ENCODE measurements at regions not wholly inside any gene's neighbourhood (a gene's known extent, or its start where the extent isn't known, plus 50 kb on each side); places are given as distances from the start of the nearest gene placed in this dataset.

DNA sequence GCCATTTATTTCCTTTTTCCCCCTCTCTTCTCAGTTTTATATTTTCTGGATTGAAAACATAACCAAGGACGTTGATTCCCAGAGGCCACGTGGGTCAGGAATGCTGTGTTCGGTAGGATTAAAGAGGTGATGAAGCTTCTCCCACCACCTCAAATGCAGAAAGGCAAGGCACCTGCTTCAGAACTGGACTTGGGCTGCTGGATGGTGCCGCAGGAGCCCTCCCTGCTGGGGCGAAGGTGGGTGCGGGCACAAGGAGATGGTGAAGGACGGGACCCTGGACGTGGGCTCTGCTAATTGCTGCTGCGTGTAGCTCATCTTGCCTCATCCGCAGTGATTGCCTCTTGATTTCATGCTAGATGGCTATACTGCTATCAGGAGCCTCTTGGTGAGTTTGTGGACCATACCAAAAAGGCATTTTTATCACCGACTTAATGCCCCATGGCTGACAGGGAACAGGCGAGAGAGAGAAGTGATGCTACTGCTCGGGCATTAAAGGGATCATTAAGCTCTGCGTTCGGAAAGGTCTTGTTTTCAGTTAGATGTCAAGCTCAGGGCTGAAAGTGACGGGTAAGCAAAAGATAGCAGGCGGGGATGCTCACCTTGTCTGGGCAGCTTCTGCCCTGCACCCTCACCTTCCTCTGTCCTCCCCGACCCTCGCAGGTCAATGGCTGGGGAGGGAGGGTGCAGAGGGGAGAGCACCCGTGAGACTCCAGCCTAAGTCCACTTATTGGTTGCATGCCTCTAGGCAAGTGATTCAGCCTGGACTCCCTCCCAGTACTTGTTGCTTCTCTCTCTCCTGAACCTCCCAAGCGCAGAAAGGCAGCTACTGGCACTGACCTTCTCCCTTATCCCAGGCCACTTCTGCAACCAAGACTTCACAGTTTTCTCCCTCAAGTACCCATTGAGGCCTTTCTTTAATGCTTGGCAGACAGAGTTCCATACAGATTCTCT lies 71.6 kb upstream of the FSTL4 start (continued):
- TF ChIP-seq, protein P1, sequence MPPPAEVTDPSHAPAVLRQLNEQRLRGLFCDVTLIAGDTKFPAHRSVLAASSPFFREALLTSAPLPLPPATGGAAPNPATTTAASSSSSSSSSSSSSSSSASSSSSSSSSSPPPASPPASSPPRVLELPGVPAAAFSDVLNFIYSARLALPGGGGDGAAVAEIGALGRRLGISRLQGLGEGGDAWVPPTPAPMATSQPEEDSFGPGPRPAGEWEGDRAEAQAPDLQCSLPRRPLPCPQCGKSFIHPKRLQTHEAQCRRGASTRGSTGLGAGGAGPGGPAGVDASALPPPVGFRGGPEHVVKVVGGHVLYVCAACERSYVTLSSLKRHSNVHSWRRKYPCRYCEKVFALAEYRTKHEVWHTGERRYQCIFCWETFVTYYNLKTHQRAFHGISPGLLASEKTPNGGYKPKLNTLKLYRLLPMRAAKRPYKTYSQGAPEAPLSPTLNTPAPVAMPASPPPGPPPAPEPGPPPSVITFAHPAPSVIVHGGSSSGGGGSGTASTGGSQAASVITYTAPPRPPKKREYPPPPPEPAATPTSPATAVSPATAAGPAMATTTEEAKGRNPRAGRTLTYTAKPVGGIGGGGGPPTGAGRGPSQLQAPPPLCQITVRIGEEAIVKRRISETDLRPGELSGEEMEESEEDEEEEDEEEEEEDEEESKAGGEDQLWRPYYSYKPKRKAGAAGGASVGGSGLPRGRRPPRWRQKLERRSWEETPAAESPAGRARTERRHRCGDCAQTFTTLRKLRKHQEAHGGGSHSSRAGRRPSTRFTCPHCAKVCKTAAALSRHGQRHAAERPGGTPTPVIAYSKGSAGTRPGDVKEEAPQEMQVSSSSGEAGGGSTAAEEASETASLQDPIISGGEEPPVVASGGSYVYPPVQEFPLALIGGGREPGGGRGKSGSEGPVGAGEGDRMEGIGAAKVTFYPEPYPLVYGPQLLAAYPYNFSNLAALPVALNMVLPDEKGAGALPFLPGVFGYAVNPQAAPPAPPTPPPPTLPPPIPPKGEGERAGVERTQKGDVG (CRISPR knock-in tag; IDR thresholded peaks at IDR 0.05): no peak
- TF ChIP-seq YBX1 (IDR thresholded peaks at IDR 0.05): no peak

DNA sequence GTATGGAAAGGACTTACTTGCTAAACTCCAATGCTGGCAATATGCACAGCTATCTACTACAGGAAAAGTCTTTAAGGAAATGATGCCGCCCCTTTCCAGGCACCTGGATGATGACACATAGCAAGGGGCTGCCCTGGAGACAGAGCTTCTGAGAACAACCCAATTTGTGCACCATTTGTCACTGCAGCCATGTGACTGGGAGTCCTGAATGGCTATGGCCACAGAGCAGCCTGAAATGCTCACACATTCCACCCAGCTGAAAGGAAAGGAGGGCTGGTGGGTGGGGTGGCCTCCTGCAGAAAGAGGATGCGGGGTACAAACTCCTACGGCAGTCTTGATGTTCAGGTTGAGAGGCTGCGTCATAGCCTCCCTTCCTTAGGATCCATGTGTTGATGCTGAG lies 70.1 kb upstream of the FSTL4 start:
- Histone ChIP-seq H3K36me3 (ENCODE audit: control insufficient read depth in 2 of 2, insufficient read depth in 2 of 2, low read length in 1 of 2) (no peaks in the 10 kb centered on the region), H3K4me1 (ENCODE audit: control insufficient read depth, insufficient read depth, low read length) (no peaks in the 10 kb centered on the region), H3K27me3 (replicated peaks in 1 of 2; ENCODE audit: control insufficient read depth in 2 of 2, insufficient read depth in 2 of 2, low read length in 1 of 2) (peaks cover 0 to 1% of the 10 kb centered on the region in 2 experiments; a peak in 2 of 4 replicates), H3K9ac (ENCODE audit: control insufficient read depth, insufficient read depth, low read length) (no peak overlapping the region), H3K4me2 (ENCODE audit: control insufficient read depth, insufficient read depth) (no peak overlapping the region), H3K79me2 (ENCODE audit: control insufficient read depth, insufficient read depth, low read length) (no peaks in the 10 kb centered on the region), H3K9me3 (replicated peaks; ENCODE audit: control insufficient read depth, insufficient read depth, low read length) (no peaks in the 10 kb centered on the region), H3K27ac (ENCODE audit: control insufficient read depth, insufficient read depth) (no peak overlapping the region), H3K4me3 (no peak overlapping the region), H4K20me1 (ENCODE audit: control insufficient read depth, insufficient read depth) (no peaks in the 10 kb centered on the region), H2AFZ (ENCODE audit: control insufficient read depth, low read depth, low read length) (no peak overlapping the region)
- no peak for TF ChIP-seq NRF1 (conservative IDR thresholded peaks at IDR 0.05; ENCODE audit: low read depth, low read length)
- TF ChIP-seq ZNF217 (IDR thresholded peaks at IDR 0.05): no peak
- TF ChIP-seq CHD2 (IDR thresholded peaks at IDR 0.05; ENCODE audit: borderline replicate concordance, low read depth, low read length): no peak
- no peak for TF ChIP-seq SREBF1 (IDR thresholded peaks at IDR 0.05; ENCODE audit: low read length)
- TF ChIP-seq SRF (IDR thresholded peaks at IDR 0.05; ENCODE audit: low read depth in 2 of 2, low read length in 2 of 2): no peak
- TF ChIP-seq, protein P2, sequence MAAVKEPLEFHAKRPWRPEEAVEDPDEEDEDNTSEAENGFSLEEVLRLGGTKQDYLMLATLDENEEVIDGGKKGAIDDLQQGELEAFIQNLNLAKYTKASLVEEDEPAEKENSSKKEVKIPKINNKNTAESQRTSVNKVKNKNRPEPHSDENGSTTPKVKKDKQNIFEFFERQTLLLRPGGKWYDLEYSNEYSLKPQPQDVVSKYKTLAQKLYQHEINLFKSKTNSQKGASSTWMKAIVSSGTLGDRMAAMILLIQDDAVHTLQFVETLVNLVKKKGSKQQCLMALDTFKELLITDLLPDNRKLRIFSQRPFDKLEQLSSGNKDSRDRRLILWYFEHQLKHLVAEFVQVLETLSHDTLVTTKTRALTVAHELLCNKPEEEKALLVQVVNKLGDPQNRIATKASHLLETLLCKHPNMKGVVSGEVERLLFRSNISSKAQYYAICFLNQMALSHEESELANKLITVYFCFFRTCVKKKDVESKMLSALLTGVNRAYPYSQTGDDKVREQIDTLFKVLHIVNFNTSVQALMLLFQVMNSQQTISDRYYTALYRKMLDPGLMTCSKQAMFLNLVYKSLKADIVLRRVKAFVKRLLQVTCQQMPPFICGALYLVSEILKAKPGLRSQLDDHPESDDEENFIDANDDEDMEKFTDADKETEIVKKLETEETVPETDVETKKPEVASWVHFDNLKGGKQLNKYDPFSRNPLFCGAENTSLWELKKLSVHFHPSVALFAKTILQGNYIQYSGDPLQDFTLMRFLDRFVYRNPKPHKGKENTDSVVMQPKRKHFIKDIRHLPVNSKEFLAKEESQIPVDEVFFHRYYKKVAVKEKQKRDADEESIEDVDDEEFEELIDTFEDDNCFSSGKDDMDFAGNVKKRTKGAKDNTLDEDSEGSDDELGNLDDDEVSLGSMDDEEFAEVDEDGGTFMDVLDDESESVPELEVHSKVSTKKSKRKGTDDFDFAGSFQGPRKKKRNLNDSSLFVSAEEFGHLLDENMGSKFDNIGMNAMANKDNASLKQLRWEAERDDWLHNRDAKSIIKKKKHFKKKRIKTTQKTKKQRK (IDR thresholded peaks at IDR 0.05; ENCODE audit: low read depth, low read length): no peak
- TF ChIP-seq EZH2 (IDR thresholded peaks at IDR 0.05; ENCODE audit: borderline replicate concordance, control insufficient read depth, low read depth, low read length): no peak
- TF ChIP-seq SMAD1 (IDR thresholded peaks at IDR 0.05; ENCODE audit: low read depth, partially characterized antibody): no peak
- in situ Hi-C loops (cut with MboI): no loop called here
- no TSS peak for BruUV-seq (replicated peaks)
- ATAC-seq: no peak
- ChIA-PET POLR2A (no interaction called here), CTCF (no interaction called here), RAD21 (ENCODE audit: unreplicated experiment) (interaction anchor here (0.7 kb wide), 1 partner anchor 56 kb away, joined by 3 read pairs; no protein-coding TSS in a partner anchor), SMC1A (ENCODE audit: uncharacterized antibody, unreplicated experiment) (no interaction called here)
- intact Hi-C loops (cut with micrococcal nuclease; ENCODE audit: unreplicated experiment): no loop called here
- no peak for DNase-seq (ENCODE audit: low read depth, low spot score)
- no peak for FAIRE-seq
- 27% methylated on average over 4 of the region's 4 CpGs for WGBS (ENCODE audit: insufficient coverage, insufficient replicate concordance, low lambda C conversion rate, missing lambda C conversion rate)
